Neural progenitor cell (in vitro differentiated cells): ENCODE measurements at regions not wholly inside any gene's neighbourhood (a gene's known extent, or its start where the extent isn't known, plus 50 kb on each side); places are given as distances from the start of the nearest gene placed in this dataset.

ENCODE experiments used
- CTCF ChIP-seq: fragments of 200-600 bp; sonication (generic); IDR thresholded peaks from 2 replicates; pipeline ENCODE4 v1.5.1; 2017; ENCODE audit warnings: antibody characterized with exemption, mild to moderate bottlenecking
- EZH2phosphoT487 ChIP-seq: fragments of 200-600 bp; sonication (generic); IDR thresholded peaks from 2 replicates; pipeline ENCODE4 v1.6.1; 2017; ENCODE audit warnings: antibody characterized with exemption

- TF ChIP-seq CTCF = no peak
- no peak for TF ChIP-seq EZH2phosphoT487
Measured at GRCh38 chr7:104961821-104962220, 52.2 kb upstream of the KMT2E start.
